ENCODE measurements at regions not wholly inside any gene's neighbourhood (a gene's known extent, or its start where the extent isn't known, plus 50 kb on each side); places are given as distances from the start of the nearest gene placed in this dataset.

GRCh38 chr4:104756837-104757236 lies 262.1 kb upstream of the CXXC4 start:
- TF ChIP-seq, protein P1, sequence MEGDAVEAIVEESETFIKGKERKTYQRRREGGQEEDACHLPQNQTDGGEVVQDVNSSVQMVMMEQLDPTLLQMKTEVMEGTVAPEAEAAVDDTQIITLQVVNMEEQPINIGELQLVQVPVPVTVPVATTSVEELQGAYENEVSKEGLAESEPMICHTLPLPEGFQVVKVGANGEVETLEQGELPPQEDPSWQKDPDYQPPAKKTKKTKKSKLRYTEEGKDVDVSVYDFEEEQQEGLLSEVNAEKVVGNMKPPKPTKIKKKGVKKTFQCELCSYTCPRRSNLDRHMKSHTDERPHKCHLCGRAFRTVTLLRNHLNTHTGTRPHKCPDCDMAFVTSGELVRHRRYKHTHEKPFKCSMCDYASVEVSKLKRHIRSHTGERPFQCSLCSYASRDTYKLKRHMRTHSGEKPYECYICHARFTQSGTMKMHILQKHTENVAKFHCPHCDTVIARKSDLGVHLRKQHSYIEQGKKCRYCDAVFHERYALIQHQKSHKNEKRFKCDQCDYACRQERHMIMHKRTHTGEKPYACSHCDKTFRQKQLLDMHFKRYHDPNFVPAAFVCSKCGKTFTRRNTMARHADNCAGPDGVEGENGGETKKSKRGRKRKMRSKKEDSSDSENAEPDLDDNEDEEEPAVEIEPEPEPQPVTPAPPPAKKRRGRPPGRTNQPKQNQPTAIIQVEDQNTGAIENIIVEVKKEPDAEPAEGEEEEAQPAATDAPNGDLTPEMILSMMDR (IDR thresholded peaks at IDR 0.05), result no peak
- TF ChIP-seq MYC (IDR thresholded peaks at IDR 0.05; ENCODE audit: borderline replicate concordance, low read length), result no peak
- TF ChIP-seq REST (IDR thresholded peaks at IDR 0.05), result no peak
- no peak for TF ChIP-seq POLR2A (IDR thresholded peaks at IDR 0.05; ENCODE audit: low read length)
- TF ChIP-seq CHD4 (IDR thresholded peaks at IDR 0.05; ENCODE audit: borderline replicate concordance), result no peak

Data from A549 (cell line).